Activated CD8-positive, alpha-beta memory T cell treated with anti-CD3 and anti-CD28 coated beads, Interleukin-2, amount 10 ng/mL, durations not matched to agents 7 days and 5 days (primary cell): ENCODE measurements at regions not wholly inside any gene's neighbourhood (a gene's known extent, or its start where the extent isn't known, plus 50 kb on each side); places are given as distances from the start of the nearest gene placed in this dataset.

ENCODE experiments used
- ATAC-seq: fragments of 150-1000 bp; cut with Tn5 transposase; one replicate; pipeline ENCODE4 v1.10.0; 2021; ENCODE audit warnings: moderate library complexity
- CTCF ChIA-PET: fragments of 350-600 bp; sonication (Branson Sonifier 250); formaldehyde crosslinking; loops from one replicate; lab custom pipeline; 2021; ENCODE audit warnings: antibody characterized with exemption; lab: Charles Lee
- DNase-seq: peaks from one replicate; pipeline ENCODE4 v3.0.0-alpha.2; 2020
- H3K27ac Mint-ChIP-seq: one replicate; pipeline ENCODE4 v1.8.0; 2021; ENCODE audit warnings: mild to moderate bottlenecking, mixed read lengths
- H3K27me3 Mint-ChIP-seq: one replicate; pipeline ENCODE4 v1.8.0; 2021; ENCODE audit warnings: mixed read lengths
- H3K36me3 Mint-ChIP-seq: one replicate; pipeline ENCODE4 v1.8.0; 2021; ENCODE audit warnings: mild to moderate bottlenecking, mixed read lengths
- H3K4me1 Mint-ChIP-seq: one replicate; pipeline ENCODE4 v1.8.0; 2021; ENCODE audit warnings: mixed read lengths
- H3K4me3 Mint-ChIP-seq: one replicate; pipeline ENCODE4 v1.8.0; 2021; ENCODE audit warnings: mild to moderate bottlenecking, moderate library complexity, mixed read lengths
- H3K9me3 Mint-ChIP-seq: one replicate; pipeline ENCODE4 v1.8.0; 2022; ENCODE audit warnings: low read depth, mixed read lengths

DNA sequence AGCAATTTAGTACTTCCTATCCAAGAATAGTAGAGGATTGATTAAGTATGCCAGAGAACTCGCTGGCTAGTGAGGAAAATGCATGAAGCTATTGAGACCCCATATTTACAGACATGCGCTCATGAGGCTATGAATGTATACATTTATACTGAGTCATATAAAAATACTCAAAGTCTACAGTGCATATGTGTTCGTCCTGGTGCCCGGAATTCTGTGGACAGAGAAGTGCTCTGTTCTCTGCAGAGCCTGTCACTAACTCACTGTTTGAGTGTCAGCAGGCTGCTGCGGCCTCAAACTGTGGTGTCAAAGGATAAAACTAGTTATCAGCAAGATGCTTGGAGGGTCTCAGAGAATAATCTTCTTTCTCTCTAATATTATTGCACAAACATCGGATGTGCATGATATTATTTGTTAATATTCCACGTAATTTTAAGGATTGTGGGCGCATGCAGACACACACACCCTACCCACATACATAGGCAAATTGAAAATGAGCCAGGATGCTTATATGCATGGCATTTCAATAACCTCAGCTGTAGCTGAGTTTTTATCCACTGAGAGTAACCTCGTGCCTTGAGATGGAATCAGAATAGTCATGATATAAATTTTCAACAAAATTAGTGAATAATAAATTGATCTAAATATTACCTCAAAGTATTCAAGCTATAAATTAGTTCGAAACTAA, 50.0 kb upstream of the TSC22D2 start:
- CTCF ChIA-PET, result no interaction called here
- ATAC-seq (no peak), DNase-seq (no peak)
- peaks cover 7% of the 10 kb centered on the region for H3K27me3 Mint-ChIP-seq
- H3K36me3 Mint-ChIP-seq, result no peaks in the 10 kb centered on the region
- H3K27ac Mint-ChIP-seq, result no peak overlapping the region
- H3K4me1 Mint-ChIP-seq, result no peaks in the 10 kb centered on the region
- no peaks in the 10 kb centered on the region for H3K9me3 Mint-ChIP-seq
- no peak overlapping the region for H3K4me3 Mint-ChIP-seq

DNA sequence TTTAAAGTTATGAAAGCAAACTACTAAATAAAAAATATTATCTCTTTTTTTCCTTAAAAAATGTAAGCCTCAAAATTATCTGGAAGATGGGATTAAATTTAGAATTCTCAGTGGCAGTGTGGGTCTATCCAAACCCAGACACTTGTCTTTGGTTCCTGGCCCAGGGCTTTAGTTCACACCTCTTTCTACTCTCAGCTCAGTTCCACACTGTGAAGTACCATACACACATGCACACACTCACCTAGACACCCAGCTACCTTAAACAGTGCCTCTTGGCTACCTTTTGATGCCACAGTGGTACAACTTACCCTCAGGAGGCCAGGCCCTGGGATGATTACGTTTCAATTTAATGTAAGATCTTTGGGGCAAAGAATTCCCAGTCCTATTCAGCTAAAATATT, 51.0 kb upstream of the TSC22D2 start:
- ATAC-seq (no peak), DNase-seq (no peak)
- H3K27ac Mint-ChIP-seq, result no peak overlapping the region
- no peak overlapping the region for H3K4me3 Mint-ChIP-seq
- H3K9me3 Mint-ChIP-seq, result no peaks in the 10 kb centered on the region
- H3K36me3 Mint-ChIP-seq, result no peaks in the 10 kb centered on the region
- no peaks in the 10 kb centered on the region for H3K4me1 Mint-ChIP-seq
- CTCF ChIA-PET, result no interaction called here
- H3K27me3 Mint-ChIP-seq, result peaks cover 7% of the 10 kb centered on the region

DNA sequence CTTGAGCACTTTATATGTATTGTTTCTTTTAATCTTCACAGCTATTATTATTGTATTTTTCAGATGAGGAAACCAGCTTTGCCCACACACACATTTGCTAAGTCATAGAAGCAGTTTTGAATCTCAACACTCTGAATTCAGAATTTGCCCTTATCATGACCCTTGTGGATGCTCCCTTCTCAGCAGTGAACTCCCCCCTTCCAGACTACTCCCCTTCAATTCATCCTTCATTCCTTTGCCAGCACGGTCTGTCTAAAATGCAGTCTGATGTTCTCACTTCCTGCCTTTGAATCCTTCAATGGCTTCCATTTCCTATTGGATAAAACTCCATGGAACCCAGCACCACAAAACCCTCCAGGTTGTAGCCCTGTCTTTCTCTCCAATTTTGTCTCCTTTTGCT, 52.5 kb upstream of the TSC22D2 start:
- DNase-seq (no peak), ATAC-seq (no peak)
- H3K27me3 Mint-ChIP-seq, result peaks cover 7% of the 10 kb centered on the region
- H3K4me3 Mint-ChIP-seq, result no peak overlapping the region
- H3K9me3 Mint-ChIP-seq, result no peaks in the 10 kb centered on the region
- CTCF ChIA-PET, result interaction anchor here (1.4 kb wide), 1 partner anchor 29 kb away, joined by 4 read pairs; no protein-coding TSS in a partner anchor
- H3K4me1 Mint-ChIP-seq, result no peaks in the 10 kb centered on the region
- no peak overlapping the region for H3K27ac Mint-ChIP-seq
- no peaks in the 10 kb centered on the region for H3K36me3 Mint-ChIP-seq

DNA sequence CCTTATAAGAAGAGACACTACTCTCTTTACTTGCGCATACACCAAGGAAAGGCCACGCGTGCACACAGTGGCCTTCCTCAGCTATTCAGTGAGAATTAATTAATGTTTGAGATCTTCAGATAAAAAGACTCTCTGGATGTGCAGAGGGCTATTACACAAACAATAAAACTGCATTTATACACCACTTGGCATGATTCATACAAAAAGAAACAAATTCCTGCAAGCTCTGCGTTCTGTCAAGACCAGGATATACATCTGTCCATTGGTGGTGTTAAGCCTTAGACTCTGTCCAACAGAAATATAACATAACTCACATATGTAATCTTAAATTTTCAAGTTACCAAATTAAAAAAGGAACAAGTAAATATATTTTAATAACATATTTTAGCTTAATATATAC, 55.2 kb upstream of the TSC22D2 start:
- Mint-ChIP-seq H3K27ac (no peak overlapping the region), H3K4me1 (no peaks in the 10 kb centered on the region), H3K27me3 (peaks cover 9% of the 10 kb centered on the region), H3K9me3 (no peaks in the 10 kb centered on the region), H3K36me3 (no peaks in the 10 kb centered on the region), H3K4me3 (no peak overlapping the region)
- CTCF ChIA-PET, result no interaction called here
- DNase-seq (no peak), ATAC-seq (no peak)

DNA sequence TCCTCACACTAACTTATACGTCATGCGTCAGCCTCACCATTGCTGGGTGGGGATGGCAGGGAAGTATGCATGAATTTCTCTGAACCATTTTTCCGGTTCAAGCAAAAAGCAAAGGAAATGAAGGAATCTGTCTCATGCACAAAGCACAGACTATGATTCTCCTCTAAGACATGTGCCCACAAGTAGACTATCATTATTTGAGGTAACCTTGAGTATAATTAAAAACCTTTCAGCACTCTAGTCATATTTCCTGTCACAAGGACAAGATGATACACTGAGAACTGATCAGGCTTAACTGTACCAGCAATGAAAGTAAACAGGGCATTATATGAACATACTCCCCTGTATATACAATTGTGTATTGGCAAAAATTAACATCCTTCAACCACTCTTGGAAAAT, 56.7 kb upstream of the TSC22D2 start:
- Mint-ChIP-seq H3K4me3 (no peak overlapping the region), H3K27ac (no peak overlapping the region), H3K27me3 (peaks cover 19% of the 10 kb centered on the region), H3K9me3 (no peaks in the 10 kb centered on the region), H3K36me3 (no peaks in the 10 kb centered on the region), H3K4me1 (no peaks in the 10 kb centered on the region)
- ATAC-seq (no peak), DNase-seq (no peak)
- CTCF ChIA-PET, result no interaction called here

DNA sequence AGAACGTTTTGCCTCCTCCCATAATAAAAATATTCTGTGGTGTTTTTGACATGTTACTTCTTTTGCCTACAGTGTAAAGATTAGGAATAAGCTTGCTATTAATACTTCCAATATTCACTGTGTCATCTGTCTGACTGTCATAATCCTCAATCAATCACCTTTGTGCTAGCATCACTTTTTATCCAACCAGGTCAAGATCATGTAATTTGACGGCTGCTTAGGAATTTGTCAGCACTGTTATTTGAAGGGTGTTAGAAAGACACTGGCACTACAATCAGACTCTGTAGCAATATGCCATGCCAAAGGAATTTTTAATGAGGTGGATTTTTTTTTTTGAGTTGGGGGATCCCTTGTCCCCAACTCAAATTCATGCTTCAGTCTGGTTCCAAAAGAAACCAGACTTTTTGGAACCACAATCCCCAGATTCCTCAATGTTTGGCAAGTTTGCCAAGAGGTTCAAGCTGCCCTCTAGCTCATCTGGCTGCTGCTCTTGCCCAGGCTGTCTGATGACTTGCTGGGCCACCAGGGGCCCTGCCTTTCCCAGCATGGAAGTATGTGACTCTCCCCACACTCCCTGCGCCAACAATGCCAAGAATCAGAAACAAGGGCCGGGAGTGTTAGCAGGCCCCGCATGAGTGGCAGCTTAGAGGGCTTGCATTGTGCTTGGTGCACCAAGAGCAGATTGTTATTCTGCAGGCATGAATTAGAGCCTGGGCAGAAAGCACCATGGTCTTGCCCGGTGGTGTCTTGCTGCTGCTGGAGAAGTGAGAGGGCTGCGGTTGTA, 58.6 kb upstream of the TSC22D2 start:
- Mint-ChIP-seq H3K36me3 (no peaks in the 10 kb centered on the region), H3K27ac (no peak overlapping the region), H3K27me3 (peaks cover 24% of the 10 kb centered on the region), H3K4me3 (no peak overlapping the region), H3K9me3 (no peaks in the 10 kb centered on the region), H3K4me1 (no peaks in the 10 kb centered on the region)
- DNase-seq (no peak), ATAC-seq (no peak)
- CTCF ChIA-PET, result no interaction called here

DNA sequence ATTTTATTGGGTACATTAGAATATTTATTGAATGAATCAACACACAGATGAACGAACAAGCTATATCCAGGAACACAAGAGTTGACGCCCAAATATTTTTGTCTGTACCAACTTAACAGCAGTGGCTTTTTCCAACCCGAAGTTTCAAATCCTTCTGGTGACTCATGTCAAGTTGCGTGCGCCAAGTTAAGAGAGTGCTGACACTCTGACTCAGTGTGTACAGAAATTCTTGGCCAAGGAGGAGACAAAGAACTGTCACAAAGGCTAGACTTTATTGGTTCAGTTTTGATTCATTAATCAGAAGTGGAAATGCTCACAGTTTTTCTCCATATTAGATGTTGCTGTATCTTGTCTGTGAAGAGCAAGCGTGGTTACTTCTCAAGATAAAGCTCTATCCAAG, 59.6 kb upstream of the TSC22D2 start:
- Mint-ChIP-seq H3K4me1 (no peaks in the 10 kb centered on the region), H3K27me3 (peaks cover 26% of the 10 kb centered on the region), H3K27ac (no peak overlapping the region), H3K9me3 (no peaks in the 10 kb centered on the region), H3K4me3 (no peak overlapping the region), H3K36me3 (no peaks in the 10 kb centered on the region)
- no peak for ATAC-seq
- CTCF ChIA-PET, result no interaction called here
- DNase-seq, result no peak

DNA sequence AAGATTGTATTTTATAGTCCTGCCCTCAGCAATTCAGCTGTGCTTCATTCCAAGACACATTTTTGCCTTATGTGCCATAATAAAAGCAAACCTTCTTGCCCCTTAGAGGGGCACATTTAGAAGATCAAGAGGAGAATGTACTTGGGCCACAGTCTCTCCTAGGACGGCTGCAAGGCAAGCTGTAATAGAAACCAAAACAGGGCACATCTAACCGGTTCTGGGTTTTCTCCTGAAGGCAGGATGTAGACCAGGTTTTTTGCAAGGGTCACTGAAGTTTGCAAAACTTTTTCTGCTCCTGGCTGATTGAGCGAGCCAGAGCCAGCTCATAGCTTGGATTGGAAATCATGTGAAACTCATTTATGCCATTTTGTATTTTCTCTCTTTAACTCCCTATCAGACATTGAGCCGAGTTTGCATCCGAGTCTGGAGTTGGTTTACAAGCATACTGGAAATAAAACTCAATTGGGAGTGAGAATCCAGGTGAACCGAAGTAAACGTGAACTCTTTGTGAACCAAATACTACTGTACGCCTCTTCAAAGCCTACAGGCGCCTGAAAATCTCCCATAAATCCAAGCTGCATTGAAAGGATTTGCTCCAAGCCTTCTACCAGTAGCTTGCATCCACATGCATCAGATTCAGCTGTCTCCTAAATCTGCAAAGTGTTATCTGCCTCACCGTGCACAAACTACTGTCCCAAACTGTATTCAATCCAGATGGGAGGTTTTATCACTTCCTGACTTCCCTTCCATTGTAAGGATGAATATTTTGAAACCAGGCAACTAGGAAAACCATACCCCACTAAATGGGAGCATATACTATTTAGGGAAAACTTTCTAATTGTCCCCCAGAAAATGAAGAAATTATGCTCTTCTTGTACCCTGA, 60.9 kb upstream of the TSC22D2 start:
- DNase-seq, result no peak

DNA sequence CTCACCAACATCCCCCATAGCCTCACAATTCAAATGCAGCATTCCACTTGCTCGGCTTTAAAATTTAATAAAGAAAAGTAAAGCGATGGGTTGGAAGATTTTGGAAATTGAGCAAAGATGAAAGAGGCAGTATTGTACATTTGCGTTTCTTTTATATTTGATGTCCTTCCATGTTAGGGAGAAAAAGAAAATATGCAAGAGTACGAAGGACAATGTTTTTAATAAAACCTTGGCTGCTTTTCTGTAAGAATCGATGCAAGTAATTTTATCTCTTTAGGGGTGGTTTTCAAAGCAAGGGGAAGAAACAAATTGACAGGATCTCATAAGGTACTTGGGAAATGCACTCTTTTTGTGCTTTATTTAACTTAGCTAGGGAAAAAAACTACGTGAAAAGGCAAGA, 61.8 kb upstream of the TSC22D2 start:
- ATAC-seq, result no peak
- no peaks in the 10 kb centered on the region for H3K9me3 Mint-ChIP-seq
- no peak overlapping the region for H3K27ac Mint-ChIP-seq
- H3K36me3 Mint-ChIP-seq, result no peaks in the 10 kb centered on the region
- peaks cover 25% of the 10 kb centered on the region for H3K27me3 Mint-ChIP-seq
- no peak for DNase-seq
- no peaks in the 10 kb centered on the region for H3K4me1 Mint-ChIP-seq
- CTCF ChIA-PET, result no interaction called here
- H3K4me3 Mint-ChIP-seq, result no peak overlapping the region

More for the DNA sequence above, 60.9 kb upstream of the TSC22D2 start:
- Mint-ChIP-seq H3K4me1 (no peaks in the 10 kb centered on the region), H3K4me3 (no peak overlapping the region), H3K27ac (no peak overlapping the region), H3K9me3 (no peaks in the 10 kb centered on the region), H3K27me3 (peaks cover 25% of the 10 kb centered on the region), H3K36me3 (no peaks in the 10 kb centered on the region)
- ATAC-seq, result no peak
- CTCF ChIA-PET, result no interaction called here

DNA sequence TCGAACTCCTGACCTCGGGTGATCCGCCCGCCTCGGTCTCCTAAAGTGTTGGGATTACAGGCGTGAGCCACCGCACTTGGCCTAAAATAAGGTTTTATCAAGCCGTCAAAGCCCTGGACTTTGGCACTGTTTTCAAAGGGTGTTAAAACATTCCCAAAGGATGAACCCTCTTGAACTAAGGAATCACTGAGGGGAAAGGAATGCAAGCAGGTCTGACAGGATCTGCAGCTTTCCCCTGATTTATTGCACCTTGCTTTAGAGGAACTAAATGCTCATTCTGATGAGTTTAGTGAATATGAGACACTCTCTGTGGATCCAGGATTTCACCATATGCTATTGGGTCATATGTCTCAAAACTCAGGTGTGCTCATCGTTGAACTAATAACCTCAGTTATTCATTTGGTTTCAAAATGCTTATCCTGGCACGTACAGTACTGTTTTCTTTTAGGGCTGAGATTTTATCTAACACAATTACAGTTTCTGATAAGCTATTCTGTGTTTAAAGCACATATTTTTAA, 63.0 kb upstream of the TSC22D2 start:
- no peaks in the 10 kb centered on the region for H3K9me3 Mint-ChIP-seq
- no peak overlapping the region for H3K4me3 Mint-ChIP-seq
- H3K4me1 Mint-ChIP-seq, result no peaks in the 10 kb centered on the region
- H3K36me3 Mint-ChIP-seq, result no peaks in the 10 kb centered on the region
- peaks cover 25% of the 10 kb centered on the region for H3K27me3 Mint-ChIP-seq
- ATAC-seq (no peak), DNase-seq (no peak)
- CTCF ChIA-PET, result no interaction called here
- no peak overlapping the region for H3K27ac Mint-ChIP-seq

DNA sequence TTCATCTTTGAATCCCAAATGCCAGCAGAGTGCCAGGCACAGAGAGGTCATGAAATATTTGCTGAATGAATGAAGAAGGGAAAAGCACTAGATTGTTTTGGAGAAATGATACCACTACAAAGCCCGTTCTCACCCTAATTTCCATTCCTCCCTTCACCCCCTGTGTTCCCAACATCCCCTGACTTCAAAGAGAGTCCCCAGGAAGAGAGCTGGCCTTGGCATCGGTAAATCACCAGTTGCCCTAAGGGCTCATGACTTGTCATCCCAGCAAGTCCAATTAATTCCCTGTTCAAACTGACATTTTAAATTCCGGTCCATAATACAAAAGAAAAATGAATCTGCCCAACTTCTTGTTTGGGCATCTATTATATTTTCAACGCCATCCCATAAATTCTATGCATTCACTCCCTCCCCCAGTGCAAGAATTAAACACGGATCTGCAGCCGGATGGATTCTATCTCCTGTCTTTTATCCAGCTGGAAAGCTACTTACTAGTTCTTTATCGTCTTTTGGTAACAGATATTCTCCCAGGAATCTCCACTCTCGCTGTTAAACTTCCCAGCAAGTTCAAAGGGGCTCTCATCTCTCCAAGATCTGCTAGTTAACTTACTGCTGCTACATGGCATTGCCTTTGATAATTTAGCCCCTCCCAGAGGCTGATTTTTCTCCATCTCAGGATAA, 63.9 kb upstream of the TSC22D2 start:
- no peaks in the 10 kb centered on the region for H3K9me3 Mint-ChIP-seq
- ATAC-seq (no peak), DNase-seq (no peak)
- H3K4me1 Mint-ChIP-seq, result no peaks in the 10 kb centered on the region
- CTCF ChIA-PET, result no interaction called here
- H3K4me3 Mint-ChIP-seq, result no peak overlapping the region
- no peak overlapping the region for H3K27ac Mint-ChIP-seq
- H3K36me3 Mint-ChIP-seq, result no peaks in the 10 kb centered on the region
- H3K27me3 Mint-ChIP-seq, result peaks cover 26% of the 10 kb centered on the region

DNA sequence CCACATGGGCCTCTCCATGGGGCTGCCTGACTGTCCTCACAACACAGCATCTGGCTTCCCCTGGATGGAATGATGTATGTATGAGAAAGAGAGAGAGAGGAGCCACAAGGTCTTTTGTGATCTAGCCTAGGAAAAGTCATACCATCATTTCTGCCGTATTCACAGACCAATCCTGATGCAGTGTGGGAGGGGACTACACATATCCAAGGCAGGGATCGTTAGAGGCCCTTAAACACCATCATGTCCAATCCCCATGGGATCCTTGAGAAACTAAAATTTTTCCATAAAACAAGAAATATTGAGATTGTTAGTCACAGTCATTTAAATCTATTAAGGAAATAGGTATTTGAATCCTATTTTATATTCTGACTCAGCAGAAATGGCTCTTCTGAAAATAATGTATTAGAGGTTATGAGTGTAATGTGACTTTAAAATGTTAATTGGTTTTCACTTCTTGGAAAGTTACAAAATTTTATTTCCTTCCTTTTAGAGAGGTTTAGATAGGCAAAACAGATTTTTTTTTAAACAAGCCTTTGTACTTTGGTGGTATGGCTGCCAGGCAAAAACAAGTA, 65.1 kb upstream of the TSC22D2 start:
- Mint-ChIP-seq H3K9me3 (no peaks in the 10 kb centered on the region), H3K27me3 (peaks cover 33% of the 10 kb centered on the region), H3K4me3 (no peak overlapping the region), H3K36me3 (no peaks in the 10 kb centered on the region), H3K4me1 (no peaks in the 10 kb centered on the region), H3K27ac (no peak overlapping the region)
- ATAC-seq, result no peak
- no peak for DNase-seq
- CTCF ChIA-PET, result no interaction called here

DNA sequence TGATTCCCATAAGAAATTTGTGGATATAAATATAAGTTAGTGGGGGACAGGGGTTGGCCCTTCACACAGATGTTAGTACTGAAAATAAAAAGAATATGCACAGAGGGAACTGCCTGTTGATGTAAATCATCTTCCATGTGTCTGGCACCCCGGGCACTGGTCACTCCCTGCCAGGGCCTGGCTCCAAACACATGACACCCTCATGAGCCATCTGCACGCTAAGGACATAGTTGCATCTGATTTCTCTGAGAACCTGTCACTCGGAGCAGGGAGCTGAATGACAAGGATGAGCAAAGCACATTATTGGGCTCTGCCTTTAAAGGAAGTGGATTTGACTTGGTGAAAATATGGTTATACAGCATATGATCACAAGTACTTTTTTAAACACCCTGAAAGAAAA, 66.2 kb upstream of the TSC22D2 start:
- CTCF ChIA-PET, result no interaction called here
- H3K4me3 Mint-ChIP-seq, result no peak overlapping the region
- H3K27ac Mint-ChIP-seq, result no peak overlapping the region
- peaks cover under 1% of the 10 kb centered on the region for H3K36me3 Mint-ChIP-seq
- no peaks in the 10 kb centered on the region for H3K4me1 Mint-ChIP-seq
- no peaks in the 10 kb centered on the region for H3K9me3 Mint-ChIP-seq
- peaks cover 32% of the 10 kb centered on the region for H3K27me3 Mint-ChIP-seq
- no peak for DNase-seq
- ATAC-seq, result no peak
